ENCODE measurements at regions not wholly inside any gene's neighbourhood (a gene's known extent, or its start where the extent isn't known, plus 50 kb on each side); places are given as distances from the start of the nearest gene placed in this dataset.

DNA sequence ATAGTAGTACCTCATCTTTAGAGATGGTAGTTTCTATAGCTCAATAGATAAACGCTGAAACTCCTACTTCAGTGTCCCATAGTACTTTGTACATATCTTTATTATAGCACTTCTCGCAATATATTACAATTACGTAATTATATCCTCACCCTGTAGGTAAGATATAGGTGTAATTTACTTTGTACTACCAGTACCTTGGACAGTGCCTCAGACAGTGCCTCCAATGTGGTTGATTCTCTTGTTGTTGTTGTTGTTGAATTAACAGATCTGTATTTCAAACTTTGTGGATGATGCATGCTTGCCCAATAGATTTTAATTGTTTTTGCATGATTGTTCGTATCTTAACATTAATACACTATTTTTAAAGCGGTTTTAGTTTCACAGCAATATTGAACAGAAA is 188.6 kb downstream of the ARL6IP6 start:
- H2AFZ ChIP-seq: no peak overlapping the region
- H3K4me3 ChIP-seq: no peak overlapping the region
- POLR2A ChIA-PET (ENCODE audit: unreplicated experiment): no interaction called here
- H3K4me1 ChIP-seq (replicated peaks; ENCODE audit: insufficient read depth): no peaks in the 10 kb centered on the region
- no peak overlapping the region for H3K27ac ChIP-seq
- H4K20me1 ChIP-seq (ENCODE audit: insufficient read depth): no peaks in the 10 kb centered on the region
- no peaks in the 10 kb centered on the region for H3K27me3 ChIP-seq (ENCODE audit: insufficient read depth, low read depth)
- TF ChIP-seq CTCF (conservative IDR thresholded peaks at IDR 0.05) (no peak), EZH2 (IDR thresholded peaks at IDR 0.05; ENCODE audit: low read depth) (no peak)
- H3K9me3 ChIP-seq (ENCODE audit: insufficient read depth, low read depth): no peaks in the 10 kb centered on the region
- no peak overlapping the region for H3K4me2 ChIP-seq
- H3K36me3 ChIP-seq (ENCODE audit: low read depth): no peaks in the 10 kb centered on the region
- H3F3A ChIP-seq (ENCODE audit: insufficient read depth, low read depth): no peaks in the 10 kb centered on the region
- H3K9me2 ChIP-seq (ENCODE audit: insufficient read depth): no peaks in the 10 kb centered on the region; the same call in 1 of the 2 replicates
- no TSS peak for BruUV-seq (replicated peaks)
- no peaks in the 10 kb centered on the region for H3K79me2 ChIP-seq (ENCODE audit: low read depth)
- CTCF ChIA-PET: no interaction called here
- DNase-seq: no peak
- intact Hi-C loops (cut with micrococcal nuclease; ENCODE audit: unreplicated experiment): no loop called here

GRCh38 chr2:152894051-152894450 is 175.6 kb downstream of the ARL6IP6 start:
- ChIA-PET POLR2A (ENCODE audit: unreplicated experiment) (no interaction called here), CTCF (no interaction called here)
- Histone ChIP-seq H3K4me1 (replicated peaks; ENCODE audit: insufficient read depth) (no peaks in the 10 kb centered on the region), H3K36me3 (ENCODE audit: low read depth) (no peaks in the 10 kb centered on the region), H3F3A (ENCODE audit: insufficient read depth, low read depth) (no peaks in the 10 kb centered on the region), H3K27me3 (ENCODE audit: insufficient read depth, low read depth) (peaks cover 28% of the 10 kb centered on the region; the same call in 1 of the 2 replicates), H3K9me3 (ENCODE audit: insufficient read depth, low read depth) (no peaks in the 10 kb centered on the region), H3K4me2 (no peak overlapping the region), H4K20me1 (ENCODE audit: insufficient read depth) (no peaks in the 10 kb centered on the region), H3K79me2 (ENCODE audit: low read depth) (no peaks in the 10 kb centered on the region), H3K4me3 (no peak overlapping the region), H3K27ac (no peak overlapping the region), H2AFZ (no peak overlapping the region), H3K9me2 (ENCODE audit: insufficient read depth) (no peaks in the 10 kb centered on the region)
- DNase-seq: no peak
- BruUV-seq (replicated peaks): no TSS peak
- no peak for TF ChIP-seq EZH2 (IDR thresholded peaks at IDR 0.05; ENCODE audit: low read depth)
- no peak for TF ChIP-seq CTCF (conservative IDR thresholded peaks at IDR 0.05)
- intact Hi-C loops (cut with micrococcal nuclease; ENCODE audit: unreplicated experiment): no loop called here

DNA sequence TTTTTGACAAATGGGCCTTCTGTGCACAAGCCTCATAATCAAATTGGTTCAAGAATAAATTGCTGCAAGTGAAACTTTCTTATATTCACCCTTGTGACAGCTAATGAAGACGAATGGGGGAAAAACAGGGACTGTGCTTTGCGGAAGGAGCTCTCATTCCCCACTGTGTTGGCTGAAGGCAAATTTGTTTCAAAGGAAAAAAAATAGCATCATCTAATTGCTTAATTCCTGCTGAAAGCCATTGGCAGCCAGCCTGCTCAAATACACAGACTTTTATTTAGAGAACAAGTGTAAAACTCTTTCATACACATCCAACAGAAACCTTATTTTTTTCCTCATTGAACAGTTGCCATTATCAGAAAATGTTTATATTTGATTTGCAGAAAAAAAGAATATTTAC is 172.3 kb downstream of the ARL6IP6 start:
- no peak overlapping the region for H3K27ac ChIP-seq
- H3K27me3 ChIP-seq (ENCODE audit: insufficient read depth, low read depth): peaks cover 20% of the 10 kb centered on the region; the same call in 1 of the 2 replicates
- intact Hi-C loops (cut with micrococcal nuclease; ENCODE audit: unreplicated experiment): no loop called here
- no peak overlapping the region for H3K4me3 ChIP-seq
- DNase-seq: no peak
- no peaks in the 10 kb centered on the region for H3K9me3 ChIP-seq (ENCODE audit: insufficient read depth, low read depth)
- H3K36me3 ChIP-seq (ENCODE audit: low read depth): no peaks in the 10 kb centered on the region
- no peaks in the 10 kb centered on the region for H3K79me2 ChIP-seq (ENCODE audit: low read depth)
- no peaks in the 10 kb centered on the region for H4K20me1 ChIP-seq (ENCODE audit: insufficient read depth)
- ChIA-PET POLR2A (ENCODE audit: unreplicated experiment) (no interaction called here), CTCF (interaction anchor here (0.6 kb wide), 1 partner anchor 929 kb away, joined by 3 read pairs; no protein-coding TSS in a partner anchor)
- no TSS peak for BruUV-seq (replicated peaks)
- no peaks in the 10 kb centered on the region for H3F3A ChIP-seq (ENCODE audit: insufficient read depth, low read depth)
- H3K9me2 ChIP-seq (ENCODE audit: insufficient read depth): no peaks in the 10 kb centered on the region
- no peak overlapping the region for H2AFZ ChIP-seq
- no peaks in the 10 kb centered on the region for H3K4me1 ChIP-seq (replicated peaks; ENCODE audit: insufficient read depth)
- TF ChIP-seq CTCF (conservative IDR thresholded peaks at IDR 0.05): no peak
- no peak for TF ChIP-seq EZH2 (IDR thresholded peaks at IDR 0.05; ENCODE audit: low read depth)
- no peak overlapping the region for H3K4me2 ChIP-seq
